MM.1S (cell line): ENCODE measurements at regions not wholly inside any gene's neighbourhood (a gene's known extent, or its start where the extent isn't known, plus 50 kb on each side); places are given as distances from the start of the nearest gene placed in this dataset.

Experiments
- DNase-seq: peaks from one replicate; pipeline ENCODE4 v3.0.0-alpha.2; 2015
- H2AFZ ChIP-seq: fragments of 300-600 bp; sonication (generic); 2 replicates; pipeline ENCODE4 v1.6.0; 2016; ENCODE audit warnings: antibody characterized with exemption, low read length
- H3F3A ChIP-seq: fragments of 300-600 bp; sonication (generic); 2 replicates; pipeline ENCODE4 v1.6.1; 2016; ENCODE audit warnings: mild to moderate bottlenecking, antibody characterized with exemption, low read length, moderate library complexity, mixed read lengths; ENCODE audit not compliant: insufficient read depth
- H3K27ac ChIP-seq: fragments of 300-600 bp; sonication (generic); 2 replicates; pipeline ENCODE4 v1.5.1; 2016; ENCODE audit warnings: mild to moderate bottlenecking, low read length
- H3K27me3 ChIP-seq: fragments of 300-600 bp; sonication (generic); replicated peaks from 2 replicates; pipeline ENCODE4 v1.6.0; 2016; ENCODE audit warnings: low read length; ENCODE audit not compliant: insufficient read depth
- H3K36me3 ChIP-seq: fragments of 300-600 bp; sonication (generic); replicated peaks from 2 replicates; pipeline ENCODE4 v1.6.1; 2016; ENCODE audit warnings: mild to moderate bottlenecking, low read length, mixed read lengths; ENCODE audit not compliant: insufficient read depth
- H3K4me1 ChIP-seq: fragments of 300-600 bp; sonication (generic); 2 replicates; pipeline ENCODE4 v1.6.1; 2016; ENCODE audit warnings: low read length, mixed read lengths
- H3K4me2 ChIP-seq: fragments of 300-600 bp; sonication (generic); 2 replicates; pipeline ENCODE4 v1.6.0; 2016; ENCODE audit warnings: low read depth, low read length
- H3K4me3 ChIP-seq: fragments of 300-600 bp; sonication (generic); 2 replicates; pipeline ENCODE4 v1.5.1; 2016; ENCODE audit warnings: low read length, mixed read lengths
- H3K79me2 ChIP-seq: fragments of 300-600 bp; sonication (generic); 2 replicates; pipeline ENCODE4 v1.6.1; 2016; ENCODE audit warnings: mixed run types, low read length, mixed read lengths
- H3K9ac ChIP-seq: fragments of 300-600 bp; sonication (generic); 2 replicates; pipeline ENCODE4 v1.6.1; 2016; ENCODE audit warnings: low read length, mixed read lengths
- H3K9me2 ChIP-seq: fragments of 300-600 bp; sonication (generic); replicated peaks from 2 replicates; pipeline ENCODE4 v1.6.1; 2016; ENCODE audit warnings: mild to moderate bottlenecking, low read length, mixed read lengths; ENCODE audit not compliant: insufficient read depth
- H3K9me3 ChIP-seq: fragments of 300-600 bp; sonication (generic); replicated peaks from 2 replicates; pipeline ENCODE4 v1.6.1; 2016; ENCODE audit warnings: mild to moderate bottlenecking, low read length, mixed read lengths; ENCODE audit not compliant: insufficient read depth
- H4K20me1 ChIP-seq: fragments of 300-600 bp; sonication (generic); 2 replicates; pipeline ENCODE4 v1.6.1; 2016; ENCODE audit warnings: mild to moderate bottlenecking, low read length, moderate library complexity, mixed read lengths; ENCODE audit not compliant: insufficient read depth
- EZH2 ChIP-seq: fragments of 300-600 bp; sonication (generic); optimal IDR thresholded peaks from 2 replicates; pipeline ENCODE3; 2017; ENCODE audit warnings: low read depth, mild to moderate bottlenecking, antibody characterized with exemption, low read length, mixed read lengths
- EZH2phosphoT487 ChIP-seq: fragments of 300-600 bp; sonication (generic); IDR thresholded peaks from 2 replicates; pipeline ENCODE4 v1.6.1; 2018; ENCODE audit warnings: antibody characterized with exemption, low read length
- TF ChIP-seq, protein P1 (sequence below): fragments of 300-600 bp; sonication (generic); IDR thresholded peaks from 2 replicates; pipeline ENCODE4 v1.5.1; 2016; ENCODE audit warnings: antibody characterized with exemption, low read length, mixed read lengths

DNA sequence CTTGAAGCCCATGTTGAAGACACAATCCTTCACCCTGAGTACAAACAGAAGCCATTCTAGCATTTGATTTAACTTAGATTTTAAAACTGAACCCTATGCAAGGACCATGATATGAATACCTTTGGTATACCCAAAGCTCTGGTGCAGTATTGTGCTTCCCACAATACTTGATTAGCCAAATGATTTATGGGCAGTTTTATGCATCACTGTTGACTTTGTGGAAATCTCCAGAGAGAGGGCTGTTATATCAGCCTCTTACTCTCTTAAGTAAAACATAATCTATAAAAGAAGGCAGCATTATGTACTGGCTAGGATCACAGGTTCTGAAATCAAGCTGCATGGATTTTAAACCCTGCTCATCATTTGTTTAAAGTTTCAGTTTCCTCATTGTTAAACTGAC, 762.8 kb downstream of the EFNA5 start:
- TF ChIP-seq, protein P1, sequence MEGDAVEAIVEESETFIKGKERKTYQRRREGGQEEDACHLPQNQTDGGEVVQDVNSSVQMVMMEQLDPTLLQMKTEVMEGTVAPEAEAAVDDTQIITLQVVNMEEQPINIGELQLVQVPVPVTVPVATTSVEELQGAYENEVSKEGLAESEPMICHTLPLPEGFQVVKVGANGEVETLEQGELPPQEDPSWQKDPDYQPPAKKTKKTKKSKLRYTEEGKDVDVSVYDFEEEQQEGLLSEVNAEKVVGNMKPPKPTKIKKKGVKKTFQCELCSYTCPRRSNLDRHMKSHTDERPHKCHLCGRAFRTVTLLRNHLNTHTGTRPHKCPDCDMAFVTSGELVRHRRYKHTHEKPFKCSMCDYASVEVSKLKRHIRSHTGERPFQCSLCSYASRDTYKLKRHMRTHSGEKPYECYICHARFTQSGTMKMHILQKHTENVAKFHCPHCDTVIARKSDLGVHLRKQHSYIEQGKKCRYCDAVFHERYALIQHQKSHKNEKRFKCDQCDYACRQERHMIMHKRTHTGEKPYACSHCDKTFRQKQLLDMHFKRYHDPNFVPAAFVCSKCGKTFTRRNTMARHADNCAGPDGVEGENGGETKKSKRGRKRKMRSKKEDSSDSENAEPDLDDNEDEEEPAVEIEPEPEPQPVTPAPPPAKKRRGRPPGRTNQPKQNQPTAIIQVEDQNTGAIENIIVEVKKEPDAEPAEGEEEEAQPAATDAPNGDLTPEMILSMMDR, result no peak
- TF ChIP-seq EZH2phosphoT487, result no peak
- no peak for TF ChIP-seq EZH2
- no peaks in the 10 kb centered on the region for H4K20me1 ChIP-seq
- no peak overlapping the region for H3K9ac ChIP-seq
- H3K4me3 ChIP-seq, result no peak overlapping the region
- H3K79me2 ChIP-seq, result no peaks in the 10 kb centered on the region
- H3F3A ChIP-seq, result no peaks in the 10 kb centered on the region
- no peaks in the 10 kb centered on the region for H3K27me3 ChIP-seq
- no peak overlapping the region for H3K4me2 ChIP-seq
- DNase-seq, result no peak
- H3K9me3 ChIP-seq, result no peaks in the 10 kb centered on the region
- H3K4me1 ChIP-seq, result no peaks in the 10 kb centered on the region
- H3K9me2 ChIP-seq, result no peaks in the 10 kb centered on the region
- H2AFZ ChIP-seq, result no peak overlapping the region
- H3K27ac ChIP-seq, result no peak overlapping the region
- no peaks in the 10 kb centered on the region for H3K36me3 ChIP-seq

DNA sequence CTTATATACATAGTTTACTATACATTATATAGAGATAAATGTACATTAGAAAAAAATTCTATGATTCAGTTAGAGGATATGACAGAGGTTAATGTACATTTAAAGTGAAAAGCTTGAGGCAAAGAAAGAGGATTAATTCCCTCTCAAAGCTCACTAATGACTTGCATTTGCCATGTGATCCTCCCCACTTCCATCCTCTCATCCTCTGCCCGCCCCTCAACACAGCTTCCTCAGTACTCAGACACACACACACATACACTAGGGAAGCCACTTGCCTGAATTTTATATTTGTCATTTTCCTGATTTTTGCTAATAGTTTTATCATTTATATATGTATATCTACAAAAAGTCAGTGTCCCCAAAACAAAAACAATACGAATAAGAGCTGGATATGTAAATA, 764.5 kb downstream of the EFNA5 start:
- no peak overlapping the region for H3K4me3 ChIP-seq
- H3K4me1 ChIP-seq, result no peaks in the 10 kb centered on the region
- no peaks in the 10 kb centered on the region for H3K9me2 ChIP-seq
- no peaks in the 10 kb centered on the region for H3K27me3 ChIP-seq
- no peak for DNase-seq
- H3K9me3 ChIP-seq, result no peaks in the 10 kb centered on the region
- no peak for TF ChIP-seq EZH2
- H3K79me2 ChIP-seq, result no peaks in the 10 kb centered on the region
- no peaks in the 10 kb centered on the region for H3K36me3 ChIP-seq
- H4K20me1 ChIP-seq, result no peaks in the 10 kb centered on the region
- H3K9ac ChIP-seq, result no peak overlapping the region
- H2AFZ ChIP-seq, result no peak overlapping the region
- no peaks in the 10 kb centered on the region for H3F3A ChIP-seq
- H3K27ac ChIP-seq, result no peak overlapping the region
- no peak overlapping the region for H3K4me2 ChIP-seq

DNA sequence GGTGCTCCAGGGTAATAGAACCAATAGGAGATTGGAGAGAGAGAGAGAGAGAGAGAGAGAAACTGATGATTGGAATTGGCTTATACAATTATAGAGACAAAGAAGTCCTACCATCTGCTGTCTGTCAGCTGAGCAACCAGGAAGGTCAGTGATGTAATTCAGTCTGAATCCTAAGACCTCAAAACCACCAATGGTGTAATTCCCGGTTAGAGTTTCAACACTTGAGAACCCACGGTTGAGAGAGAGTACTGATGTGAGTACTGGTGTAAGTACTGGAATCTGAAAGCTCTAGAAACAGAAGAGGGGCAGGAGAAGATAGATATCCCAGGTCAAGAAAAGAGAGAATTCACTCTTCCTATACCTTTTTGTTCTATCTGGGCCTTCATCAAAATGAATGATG, 775.8 kb downstream of the EFNA5 start:
- Histone ChIP-seq H3F3A (no peaks in the 10 kb centered on the region), H3K9ac (no peak overlapping the region), H3K79me2 (no peaks in the 10 kb centered on the region), H2AFZ (no peak overlapping the region), H3K9me3 (no peaks in the 10 kb centered on the region), H4K20me1 (no peaks in the 10 kb centered on the region), H3K9me2 (no peaks in the 10 kb centered on the region), H3K4me1 (no peaks in the 10 kb centered on the region), H3K4me3 (no peak overlapping the region), H3K4me2 (no peak overlapping the region), H3K27me3 (no peaks in the 10 kb centered on the region), H3K27ac (no peak overlapping the region), H3K36me3 (no peaks in the 10 kb centered on the region)
- TF ChIP-seq, protein P1, result no peak
- TF ChIP-seq EZH2phosphoT487 (no peak), EZH2 (no peak)
- DNase-seq, result no peak

DNA sequence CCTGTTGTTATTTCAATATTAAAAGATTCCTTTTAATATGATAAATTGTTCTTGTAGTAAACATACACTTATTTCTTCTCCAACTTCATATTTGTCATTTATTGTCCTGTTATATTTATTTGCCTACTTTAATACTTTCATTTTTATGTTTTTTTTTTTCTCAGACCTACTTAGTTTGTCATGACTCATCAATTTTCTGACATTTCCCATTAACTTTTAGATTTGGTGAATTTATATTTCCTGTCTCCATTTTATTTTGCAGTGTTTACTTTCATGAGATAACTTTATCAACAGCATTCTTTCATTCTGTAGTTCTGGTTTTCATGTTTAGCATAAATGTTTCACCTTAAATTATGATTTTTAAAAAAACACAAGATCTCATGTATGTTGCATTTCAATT, 788.7 kb downstream of the EFNA5 start:
- Histone ChIP-seq H4K20me1 (no peaks in the 10 kb centered on the region), H3K27ac (no peak overlapping the region), H3K9ac (no peak overlapping the region), H3K4me1 (no peaks in the 10 kb centered on the region), H3K4me3 (no peak overlapping the region), H3K9me2 (no peaks in the 10 kb centered on the region), H3F3A (no peaks in the 10 kb centered on the region), H3K79me2 (no peaks in the 10 kb centered on the region), H3K9me3 (no peaks in the 10 kb centered on the region), H3K27me3 (no peaks in the 10 kb centered on the region), H2AFZ (no peak overlapping the region), H3K4me2 (no peak overlapping the region), H3K36me3 (no peaks in the 10 kb centered on the region)
- no peak for TF ChIP-seq EZH2phosphoT487
- TF ChIP-seq, protein P1, result no peak
- TF ChIP-seq EZH2, result no peak
- no peak for DNase-seq
